Pancreas (tissue), 10 donors: ENCODE measurements at regions not wholly inside any gene's neighbourhood (a gene's known extent, or its start where the extent isn't known, plus 50 kb on each side); places are given as distances from the start of the nearest gene placed in this dataset.
A peak's percentile ranks its signal among the peaks of the same experiment; 100 is the strongest.

ENCODE experiments used
- ATAC-seq, 4 donors: fragments of 200-7000 bp; cut with Tn5 transposase; one replicate each; pipeline versions ENCODE4 v1.8.0 to v1.9.1; 2020; ENCODE audit warnings: mild to moderate bottlenecking in 4 of 4, moderate library complexity in 4 of 4
- DNase-seq, 6 donors: peaks; one replicate each; pipeline ENCODE4 v3.0.0-alpha.2; 2020
- FAIRE-seq: peaks from 2 replicates; lab custom pipeline; 2012; peaks lifted over from hg19 to GRCh38; lab: Jason Lieb, UNC
- H3K27ac ChIP-seq, 4 donors: fragments of 200-600 bp; sonication (generic); 1 replicate in 3 of 4; 2 replicates in 1 of 4; pipeline versions ENCODE4 v1.5.0 to v1.8.0; 2020
- H3K27me3 ChIP-seq, 4 donors: fragments of 200-600 bp; one replicate each; pipeline ENCODE4 v1.8.0; 2021
- H3K36me3 ChIP-seq, 3 donors: fragments of 200-600 bp; sonication (generic) in 1 of 3; one replicate each; pipeline versions ENCODE4 v1.5.0 to v1.8.0; 2020 to 2021
- H3K4me1 ChIP-seq, 3 donors: fragments of 200-600 bp; one replicate each; pipeline ENCODE4 v1.8.0; 2021
- H3K4me3 ChIP-seq, 4 donors: fragments of 200-600 bp; sonication (generic) in 2 of 4; one replicate each; pipeline versions ENCODE4 v1.5.0 to v1.8.0; 2020 to 2021
- H3K9me3 ChIP-seq, 4 donors: fragments of 200-600 bp; one replicate each; pipeline ENCODE4 v1.8.0; 2021
- CTCF ChIP-seq, 4 donors: fragments of 200-600 bp; sonication (generic) in 3 of 4; IDR thresholded peaks; one replicate each; pipeline versions ENCODE4 v1.5.0 to v1.8.0; 2021; ENCODE audit warnings: antibody characterized with exemption in 4 of 4
- WGBS, 2 donors: extraction: QIAGEN DNeasy Blood & Tissue Kit; methylation state at CpG; one replicate each; pipeline ENCODE4 v1.1.7; 2013; 5-methylcytosine and 5-hydroxymethylcytosine counted together
- intact Hi-C, 3 donors: fragments of 100-400 bp; cut with DNase I; formaldehyde crosslinking; loops; one replicate each; pipeline versions ENCODE4 v1.11.1 to v1.14.2; 2022
- donor health status: healthy with polysubstance abuse.
- donor health status: DM: no; HTN: no; CAD: no; lungs with moderate emphysema.
- donor health status: DM: no; HTN: no; CAD: no.
- donor health status: control.
- donor health status: control.
- donor health status: Bipolar disorder and iron deficiency.
- donor health status: DM: yes; HTN: yes; CAD: no.
- donor health status: DM: no; HTN: no; CAD: no.
- donor health status: DM: no; HTN: no; CAD: no.
- donor health status: DM: yes; HTN: yes; CAD: no.

GRCh38 chr14:23725980-23726710 is 90.0 kb downstream of the DHRS2 start:
- no peaks in the 10 kb centered on the region for H3K27me3 ChIP-seq
- H3K9me3 ChIP-seq, result no peaks in the 10 kb centered on the region
- no peaks in the 10 kb centered on the region for H3K4me1 ChIP-seq
- no peak overlapping the region for H3K27ac ChIP-seq
- no peaks in the 10 kb centered on the region for H3K36me3 ChIP-seq
- DNase-seq (peak in 1 of 6 donors; percentile 30), ATAC-seq (no peak), FAIRE-seq (no peak)
- no peak for TF ChIP-seq CTCF (IDR thresholded peaks at IDR 0.05)
- intact Hi-C loops, result loop anchor here in 1 of 3 donors (10.0 kb wide), 1 partner anchor 199 kb away; no protein-coding TSS in a partner anchor
- 83 to 85% methylated on average over 16 of the region's 16 CpGs for WGBS, 2 donors
- H3K4me3 ChIP-seq, result no peak overlapping the region

GRCh38 chr14:23727566-23728335 is 91.6 kb downstream of the DHRS2 start:
- peak in 3 of 4 donors; percentile 15 to 24 (median 21) for TF ChIP-seq CTCF (IDR thresholded peaks at IDR 0.05)
- Histone ChIP-seq H3K36me3 (no peaks in the 10 kb centered on the region), H3K4me1 (no peaks in the 10 kb centered on the region), H3K9me3 (no peaks in the 10 kb centered on the region), H3K4me3 (no peak overlapping the region), H3K27ac (no peak overlapping the region), H3K27me3 (no peaks in the 10 kb centered on the region)
- intact Hi-C loops, result loop anchor here in 1 of 3 donors (10.0 kb wide), 1 partner anchor 197 kb away; no protein-coding TSS in a partner anchor
- FAIRE-seq, result no peak
- peak; percentile 77 to 97 (median 93) for ATAC-seq
- DNase-seq, result peak in 1 of 6 donors; percentile 21
- WGBS, 2 donors, result 66 to 80% methylated on average over 5 of the region's 5 CpGs

- H3K4me3 ChIP-seq, result no peak overlapping the region
- no peak for FAIRE-seq
- H3K27me3 ChIP-seq, result no peaks in the 10 kb centered on the region
- H3K4me1 ChIP-seq, result no peaks in the 10 kb centered on the region
- no peaks in the 10 kb centered on the region for H3K36me3 ChIP-seq
- TF ChIP-seq CTCF (IDR thresholded peaks at IDR 0.05), result no peak
- WGBS, 2 donors, result 67 to 80% methylated on average over 4 of the region's 4 CpGs
- intact Hi-C loops, result loop anchor here in 1 of 3 donors (10.0 kb wide), 1 partner anchor 196 kb away; no protein-coding TSS in a partner anchor
- H3K27ac ChIP-seq, result no peak overlapping the region
- DNase-seq, result no peak
- H3K9me3 ChIP-seq, result no peaks in the 10 kb centered on the region
- ATAC-seq, result no peak
Measured at GRCh38 chr14:23728791-23729190, 92.6 kb downstream of the DHRS2 start.

GRCh38 chr14:23729720-23730387 is 93.7 kb downstream of the DHRS2 start:
- Histone ChIP-seq H3K4me3 (no peak overlapping the region), H3K36me3 (no peaks in the 10 kb centered on the region), H3K9me3 (no peaks in the 10 kb centered on the region), H3K27me3 (no peaks in the 10 kb centered on the region), H3K4me1 (no peaks in the 10 kb centered on the region), H3K27ac (no peak overlapping the region)
- ATAC-seq (no peak), FAIRE-seq (no peak), DNase-seq (no peak)
- no peak for TF ChIP-seq CTCF (IDR thresholded peaks at IDR 0.05)
- WGBS, 2 donors, result 85 to 91% methylated on average over 8 of the region's 8 CpGs
- intact Hi-C loops, result loop anchor here in 1 of 3 donors (10.0 kb wide), 1 partner anchor 195 kb away; no protein-coding TSS in a partner anchor
